Hematopoietic multipotent progenitor cell treated with erythropoietin and hydrocortisone succinate and interleukin-3 and kit ligand, for 8 days (in vitro differentiated cells): ENCODE measurements at regions not wholly inside any gene's neighbourhood (a gene's known extent, or its start where the extent isn't known, plus 50 kb on each side); places are given as distances from the start of the nearest gene placed in this dataset.

Experiments
- DNase-seq: peaks from one replicate; pipeline ENCODE4 v3.0.0-alpha.2; 2015

DNA sequence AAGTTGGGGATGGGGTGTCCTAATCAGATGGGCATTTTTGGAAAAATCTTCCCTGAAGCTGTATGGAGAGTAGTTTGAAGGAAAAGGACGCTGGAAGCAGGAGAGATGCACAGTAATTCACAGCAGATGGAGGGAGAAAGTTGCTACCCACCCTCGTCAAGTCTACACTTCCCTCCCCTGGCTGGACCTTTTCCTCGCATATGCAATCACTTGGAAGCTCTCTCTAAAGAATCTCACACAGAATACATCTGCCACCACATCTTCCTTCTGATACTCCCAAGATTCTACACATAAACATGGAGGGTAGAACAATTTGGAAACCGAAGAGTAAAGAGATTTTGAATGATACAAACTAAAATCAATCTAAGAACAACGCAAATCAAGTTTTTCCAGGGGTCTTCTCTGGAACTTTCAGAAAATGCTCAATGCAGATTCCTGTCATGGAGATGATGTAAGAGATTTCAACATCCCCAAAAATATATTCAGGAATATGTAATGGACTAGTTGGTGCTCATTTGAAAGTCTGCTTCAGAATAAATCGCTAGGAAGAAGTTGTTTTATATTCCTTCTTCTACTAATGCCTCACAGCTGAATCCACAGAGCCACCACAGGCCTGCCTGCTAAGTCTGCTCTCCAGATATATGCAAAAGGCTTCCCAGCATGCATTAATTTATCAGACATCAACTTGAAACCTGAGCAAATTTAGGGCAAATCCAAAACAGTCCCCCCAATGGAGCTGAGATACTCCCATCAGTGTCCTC is 291.5 kb downstream of the LRATD1 start:
- no peak for DNase-seq

DNA sequence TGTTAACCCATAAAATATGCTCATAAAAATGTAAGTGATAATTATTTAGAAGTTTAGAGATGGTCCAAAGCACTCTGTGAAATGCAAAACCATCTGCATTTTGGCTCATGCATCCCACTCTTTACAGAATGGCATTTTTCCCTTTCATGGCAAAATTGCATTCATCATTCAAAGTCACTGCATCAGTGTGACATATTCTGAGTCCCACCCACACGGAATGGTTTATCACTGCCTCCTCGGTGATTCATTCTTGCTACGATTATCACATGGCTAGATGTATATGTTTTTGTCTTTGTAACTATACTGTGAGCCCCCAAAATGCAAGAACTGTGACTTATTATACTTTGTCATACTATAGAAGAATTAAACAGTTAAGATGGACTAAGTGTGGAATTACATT is 293.0 kb downstream of the LRATD1 start:
- no peak for DNase-seq

DNA sequence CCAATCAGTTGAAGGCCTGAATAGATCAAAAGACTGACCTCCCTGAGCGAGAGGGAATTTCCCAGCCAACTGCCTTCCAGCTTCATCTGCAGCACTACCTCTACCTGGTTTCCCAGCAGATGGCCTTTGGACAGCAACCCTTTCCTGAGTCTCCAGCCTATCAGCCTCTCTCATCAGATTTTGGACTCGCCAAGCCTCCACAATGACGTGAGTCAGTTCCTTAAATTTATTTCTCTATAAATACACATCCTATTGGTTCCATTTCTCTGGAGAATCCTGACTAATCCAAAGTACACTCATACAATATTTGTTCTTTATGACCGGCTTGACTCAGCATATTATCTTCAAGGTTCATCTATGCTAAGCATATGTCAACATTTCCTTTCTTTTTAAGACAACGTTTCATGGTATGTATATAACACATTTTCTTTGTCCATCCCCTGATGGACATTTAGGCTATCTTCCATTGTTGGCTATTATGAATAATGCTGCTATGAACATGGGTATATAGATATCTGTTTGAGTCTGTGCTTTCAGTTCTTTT is 294.6 kb downstream of the LRATD1 start:
- no peak for DNase-seq

DNA sequence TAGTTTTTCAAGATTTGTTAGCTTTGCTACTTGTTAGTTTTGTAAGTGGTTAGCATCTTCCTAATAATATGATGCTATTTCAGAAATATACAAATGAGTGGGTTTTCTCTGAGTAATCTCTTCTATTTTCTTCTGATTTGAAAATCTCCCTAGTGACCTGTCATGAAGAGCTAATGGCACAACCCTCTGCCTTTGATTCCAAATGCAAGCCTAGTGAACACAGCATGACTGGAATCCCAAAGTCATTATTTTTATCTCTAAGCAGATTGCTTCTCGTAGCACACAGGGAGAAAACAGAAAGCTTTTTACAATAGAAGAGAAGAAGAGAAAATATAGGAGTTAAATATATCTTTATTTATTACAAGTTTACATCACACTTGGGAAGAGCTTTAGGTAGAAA is 295.5 kb downstream of the LRATD1 start:
- no peak for DNase-seq

DNA sequence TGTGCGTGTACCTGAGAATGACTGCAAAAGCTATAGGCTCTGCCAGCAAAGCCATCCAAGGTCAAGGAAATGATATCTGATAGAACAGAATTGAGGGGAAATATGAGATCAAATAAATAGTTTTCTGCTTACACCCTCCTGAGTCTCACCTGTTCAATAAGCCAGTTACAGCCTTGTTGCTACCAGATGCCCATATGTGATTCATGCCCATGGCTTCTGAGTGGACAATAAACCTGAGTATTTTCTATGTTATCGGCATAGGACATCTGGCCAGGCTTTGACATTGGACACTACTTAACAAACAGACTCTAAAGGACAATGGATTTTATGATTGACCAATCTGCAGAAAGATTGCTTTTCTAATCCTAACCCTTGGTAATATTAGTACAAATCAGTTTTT is 297.9 kb downstream of the LRATD1 start:
- no peak for DNase-seq

DNA sequence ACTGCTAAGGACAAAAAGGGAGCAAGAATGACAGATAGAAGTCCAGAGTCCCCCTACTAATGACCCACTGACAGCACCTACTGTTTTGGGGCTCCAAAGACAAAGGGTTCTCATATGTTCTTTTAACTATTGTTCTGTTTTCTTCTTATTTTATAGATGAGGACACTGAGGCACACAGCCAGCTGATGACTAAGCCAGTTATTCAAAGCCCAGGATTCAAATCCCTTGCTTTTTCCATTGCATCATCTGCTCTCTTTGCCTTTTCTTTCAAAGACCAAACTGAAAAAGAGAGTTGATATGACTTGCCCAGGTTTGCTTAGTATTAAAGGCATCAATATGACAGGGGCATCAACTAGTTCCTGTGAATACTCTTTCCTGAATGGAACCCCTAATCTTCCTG is 299.8 kb downstream of the LRATD1 start:
- DNase-seq = no peak

DNA sequence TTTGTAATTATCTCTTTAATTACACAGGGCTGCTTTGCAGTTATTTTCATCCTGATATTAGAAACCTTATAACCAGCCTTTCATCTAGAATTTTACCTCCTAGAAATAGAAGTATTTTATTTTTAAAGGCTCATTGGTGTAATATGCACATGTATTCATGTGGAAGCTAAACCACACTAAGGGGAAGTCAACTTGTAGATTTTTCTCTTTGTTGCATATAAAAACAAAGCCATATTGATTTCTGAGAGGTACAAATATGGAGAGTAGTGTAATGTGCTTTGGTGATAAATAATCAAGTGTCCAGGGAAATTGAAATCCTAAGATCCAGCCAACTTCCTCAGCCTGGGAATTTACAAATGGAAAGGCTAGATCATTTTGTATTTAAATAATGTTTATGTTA is 301.2 kb downstream of the LRATD1 start:
- DNase-seq = no peak

DNA sequence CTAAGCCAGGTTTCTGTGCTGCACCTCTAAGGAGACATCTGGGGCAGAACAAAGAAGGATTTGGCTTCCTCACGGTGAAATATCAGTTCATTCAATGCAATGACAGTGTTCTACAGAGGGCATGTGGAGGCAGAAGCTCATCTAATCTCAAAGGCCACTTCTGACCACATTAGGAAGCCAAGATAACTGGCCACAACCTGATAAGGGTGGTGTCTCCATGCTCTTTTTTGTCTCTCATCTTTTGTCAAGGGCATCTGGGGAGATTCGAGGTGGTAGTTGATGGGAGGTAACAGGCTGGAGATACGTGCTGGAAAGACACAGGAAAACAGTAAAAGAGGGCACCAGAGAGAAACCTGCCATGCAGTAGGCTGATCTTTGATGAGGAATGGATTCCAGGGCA is 303.9 kb downstream of the LRATD1 start:
- DNase-seq = peak; percentile 86

DNA sequence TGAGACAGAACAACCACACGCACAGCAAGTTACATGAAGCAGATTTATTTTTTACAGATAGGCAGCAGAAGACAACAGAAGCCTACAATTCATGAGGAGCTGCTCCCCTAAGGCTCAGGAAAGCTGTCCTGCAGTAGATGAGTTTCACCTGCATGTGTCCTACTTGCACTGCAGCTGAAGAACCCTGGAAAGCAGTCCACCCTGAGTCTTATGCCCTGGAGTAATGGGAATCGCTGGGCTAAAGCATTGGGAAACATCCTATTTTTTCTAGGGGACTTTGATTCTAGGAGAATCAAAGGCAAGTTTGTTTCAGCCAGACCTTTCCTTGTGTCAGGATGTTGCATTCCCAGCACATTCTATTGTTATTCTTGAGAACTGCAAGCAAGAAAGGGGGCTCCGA is 304.8 kb downstream of the LRATD1 start:
- no peak for DNase-seq

DNA sequence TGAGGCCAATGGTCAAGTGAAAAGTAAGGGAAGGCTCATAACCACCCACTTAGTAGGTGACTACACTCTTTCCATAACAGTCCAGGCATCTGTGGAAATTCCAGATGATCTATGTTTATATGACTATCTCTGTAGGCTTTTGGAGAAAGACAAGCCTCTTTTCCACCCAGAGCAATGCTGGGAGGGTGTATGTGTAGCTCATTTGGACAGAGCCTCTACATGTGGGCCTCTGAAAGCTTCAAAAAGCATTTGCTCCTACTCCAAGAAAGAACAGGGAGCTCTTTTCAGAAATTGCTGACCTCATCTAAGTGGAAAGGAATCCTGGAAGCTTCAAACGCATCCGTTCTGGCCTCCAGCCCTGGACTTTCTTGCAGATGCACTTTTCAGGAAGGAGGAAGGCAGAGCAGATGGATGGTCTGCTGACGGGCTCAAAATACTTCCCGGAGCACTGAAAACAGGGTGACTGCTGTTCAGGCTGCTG is 308.7 kb downstream of the LRATD1 start:
- DNase-seq = no peak

DNA sequence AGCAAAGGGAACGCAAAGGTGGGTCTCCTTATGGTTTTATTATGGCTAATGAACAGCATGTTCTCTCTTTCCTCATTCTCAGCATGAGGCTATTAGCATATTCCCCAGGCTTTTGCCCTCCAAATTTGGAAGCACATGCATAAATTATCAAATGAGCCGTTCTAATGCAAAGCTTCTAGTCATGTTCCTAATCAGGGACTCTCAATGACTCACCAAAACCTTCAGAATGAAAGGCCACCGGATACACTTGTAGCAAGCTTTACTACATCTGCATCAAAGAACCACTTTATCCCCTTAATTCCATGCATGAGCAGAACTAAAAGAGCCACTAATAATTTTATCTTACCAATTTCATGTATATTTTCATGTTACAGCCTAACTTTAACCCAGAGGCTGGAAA is 310.5 kb downstream of the LRATD1 start:
- no peak for DNase-seq

DNA sequence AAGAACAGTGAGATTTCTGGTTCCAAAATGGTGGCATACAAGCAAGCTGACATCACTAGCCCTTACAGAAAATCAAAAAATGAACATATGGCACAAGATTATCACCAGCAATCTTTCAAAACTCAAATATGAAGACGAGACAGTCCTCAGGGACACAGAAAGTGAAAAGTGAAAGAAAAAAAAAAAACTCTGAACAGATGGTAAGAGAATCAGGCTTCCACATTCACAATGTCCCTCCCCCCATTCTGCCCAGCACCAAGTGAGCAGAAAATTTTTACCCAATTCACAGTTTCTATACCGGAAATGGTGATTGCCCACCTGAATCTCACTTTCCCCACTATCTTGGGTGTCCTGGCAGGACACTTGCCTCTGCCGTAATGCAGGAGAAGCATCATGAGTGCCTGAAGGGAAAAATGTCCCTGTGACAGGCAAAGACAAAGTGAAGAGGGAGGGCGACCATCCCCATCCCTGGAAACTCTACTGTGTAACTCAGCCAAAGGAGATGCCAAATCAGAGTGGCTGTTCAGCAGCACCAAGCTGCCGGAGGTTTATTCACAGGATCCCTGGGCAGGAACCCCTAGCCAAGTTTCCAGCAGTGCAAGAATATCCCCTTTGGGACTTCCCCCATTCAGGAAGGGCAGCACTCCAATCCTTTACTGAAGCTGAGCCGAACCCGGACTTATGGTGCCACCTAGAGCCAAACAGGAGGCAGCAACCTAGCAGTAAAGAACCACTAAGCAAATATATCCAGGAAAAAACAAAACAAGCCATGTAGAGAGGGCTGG is 312.2 kb downstream of the LRATD1 start:
- peak; percentile 47 for DNase-seq

DNA sequence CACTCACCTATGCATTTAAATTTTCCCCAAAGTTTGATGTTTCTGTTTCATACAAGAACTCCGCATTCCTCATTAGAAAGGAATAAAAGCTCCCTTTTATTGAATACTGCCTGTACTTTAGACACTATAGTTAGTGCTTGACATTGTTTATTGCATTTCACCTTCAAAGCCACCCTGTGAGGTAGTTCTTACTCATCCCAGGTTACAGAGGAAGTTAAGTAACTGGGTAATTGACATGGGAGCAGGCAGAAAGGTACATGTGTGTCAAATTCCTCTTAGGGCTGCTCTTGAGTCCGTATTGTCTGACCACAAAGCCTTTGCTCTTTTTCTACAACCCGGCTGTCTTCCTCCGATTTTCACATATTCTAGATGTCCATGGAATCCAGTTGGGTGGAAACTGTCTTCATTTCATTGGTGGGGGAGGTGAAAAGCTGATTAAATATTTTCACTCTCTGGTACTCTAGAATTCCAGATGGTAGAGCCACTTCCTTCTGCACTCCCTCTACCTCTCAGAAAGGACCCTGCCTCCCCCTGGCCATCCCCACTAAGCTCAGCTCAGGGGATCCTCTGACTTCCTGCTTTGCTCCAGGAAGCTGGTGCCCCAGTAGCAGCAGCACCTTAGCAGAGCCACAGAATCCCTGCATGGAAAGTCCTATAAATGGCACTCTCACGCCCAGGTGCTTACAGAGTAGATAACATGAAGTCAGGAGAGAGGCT is 319.2 kb downstream of the LRATD1 start:
- no peak for DNase-seq

DNA sequence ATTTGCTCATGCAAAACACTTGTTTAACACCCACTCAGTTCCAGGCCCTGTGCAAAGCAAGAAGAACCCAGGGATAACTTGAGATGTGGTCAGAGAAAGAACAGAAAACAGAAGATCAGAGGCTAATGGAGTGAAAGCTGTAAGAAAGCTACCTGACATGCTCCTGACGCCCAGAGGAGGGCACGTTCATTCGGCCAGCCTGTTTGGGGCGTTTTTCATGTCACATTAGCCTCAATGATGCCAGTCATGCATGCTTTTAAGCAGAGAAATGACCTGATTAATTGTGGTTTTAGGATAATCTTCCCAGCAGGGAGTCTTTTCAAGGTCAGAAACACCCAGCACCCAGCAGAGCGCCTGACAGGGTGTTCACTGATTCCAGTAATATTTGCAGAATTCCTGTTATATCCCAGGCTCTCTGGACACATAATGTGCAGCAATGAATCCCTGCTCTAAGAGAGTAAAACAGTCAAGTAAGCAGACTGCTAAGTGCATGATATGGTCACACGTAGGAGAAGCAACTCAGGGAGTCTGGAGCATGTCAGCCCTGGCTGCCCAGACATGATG is 320.0 kb downstream of the LRATD1 start:
- DNase-seq = no peak

DNA sequence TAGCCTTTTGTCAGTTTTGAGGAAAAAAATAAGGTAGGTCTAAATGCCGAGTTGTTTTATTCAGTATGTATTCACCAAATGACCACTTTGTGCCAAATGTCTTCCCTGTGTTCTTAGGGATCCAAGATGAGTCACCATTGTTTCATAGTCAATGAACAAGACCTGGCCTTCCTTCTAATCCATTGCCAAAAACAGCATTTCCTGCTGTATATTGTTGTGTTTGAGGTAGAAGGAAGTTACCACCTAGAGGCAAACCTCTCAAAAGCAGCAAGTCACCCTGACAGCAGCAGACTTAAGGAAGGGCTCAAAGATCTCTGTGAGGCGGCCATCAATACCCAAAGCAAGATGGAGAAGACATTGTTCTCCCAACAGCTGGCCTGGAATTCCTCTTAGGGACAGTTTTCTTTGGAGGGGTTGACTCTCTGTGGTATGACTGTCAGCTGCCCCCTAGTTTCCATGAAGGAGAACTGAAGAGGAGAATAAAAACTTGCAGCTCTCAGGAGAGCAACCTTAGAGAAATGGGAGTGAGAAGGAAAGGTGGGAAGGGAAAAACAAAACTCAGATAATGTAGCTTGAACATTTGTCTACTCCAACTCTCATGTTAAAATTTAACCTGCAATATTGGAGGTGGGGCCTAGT is 328.3 kb downstream of the LRATD1 start:
- no peak for DNase-seq

DNA sequence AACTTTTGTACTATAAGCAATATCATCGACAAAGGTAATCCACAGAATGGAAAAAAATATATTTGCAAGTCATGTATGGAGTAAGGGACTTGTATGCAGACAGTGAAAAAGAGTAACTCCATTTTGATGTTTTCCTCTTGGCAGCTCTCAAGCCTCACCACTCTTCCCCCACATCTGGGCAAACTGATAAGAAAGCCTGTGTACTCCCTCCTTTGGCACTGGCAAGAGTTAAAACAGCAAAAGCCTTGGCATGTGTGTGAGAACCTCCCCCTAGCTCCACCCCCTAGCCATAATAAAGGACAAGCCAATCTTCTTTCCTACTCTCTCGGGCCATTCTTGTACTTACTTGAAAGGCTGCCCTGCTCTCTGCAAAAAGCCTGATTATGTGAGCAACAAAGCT is 335.2 kb downstream of the LRATD1 start:
- DNase-seq = peak; percentile 99

DNA sequence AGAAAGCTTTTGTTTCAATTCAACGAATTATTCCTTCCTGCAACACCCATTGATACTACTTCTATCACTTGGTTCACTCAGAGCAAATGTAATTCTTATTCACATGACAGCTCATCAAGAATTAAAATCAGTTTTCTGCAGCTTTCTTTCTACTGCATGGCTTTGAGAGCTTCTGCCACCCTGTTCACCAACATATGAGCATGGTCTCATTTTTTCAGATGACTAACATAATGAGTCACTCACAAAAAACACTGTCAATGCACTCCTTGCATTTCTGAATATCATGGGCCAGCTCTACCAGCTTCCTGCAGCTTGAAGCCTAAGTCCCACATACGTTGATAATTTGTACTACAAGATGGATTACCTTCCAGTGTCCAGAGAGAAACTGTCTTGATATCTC is 342.9 kb downstream of the LRATD1 start:
- DNase-seq = no peak

DNA sequence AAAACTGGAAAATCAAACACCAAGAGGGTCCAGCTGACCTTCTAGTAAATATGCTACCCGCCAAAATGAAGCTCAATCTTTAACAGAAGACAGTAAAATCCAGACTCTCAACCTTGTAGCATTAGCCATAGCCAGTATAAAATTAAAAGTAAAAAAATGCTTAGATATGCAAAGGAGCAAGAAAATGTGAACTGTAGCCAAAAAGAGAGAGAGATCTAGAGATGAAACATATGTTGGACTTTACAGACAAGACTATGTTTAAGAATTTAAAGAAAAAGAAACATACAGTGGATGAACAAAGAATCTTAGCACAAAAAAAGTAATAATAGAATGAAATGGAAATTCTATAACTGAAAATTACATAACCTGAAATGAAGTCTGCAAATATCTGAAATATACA is 344.5 kb downstream of the LRATD1 start:
- DNase-seq = no peak

DNA sequence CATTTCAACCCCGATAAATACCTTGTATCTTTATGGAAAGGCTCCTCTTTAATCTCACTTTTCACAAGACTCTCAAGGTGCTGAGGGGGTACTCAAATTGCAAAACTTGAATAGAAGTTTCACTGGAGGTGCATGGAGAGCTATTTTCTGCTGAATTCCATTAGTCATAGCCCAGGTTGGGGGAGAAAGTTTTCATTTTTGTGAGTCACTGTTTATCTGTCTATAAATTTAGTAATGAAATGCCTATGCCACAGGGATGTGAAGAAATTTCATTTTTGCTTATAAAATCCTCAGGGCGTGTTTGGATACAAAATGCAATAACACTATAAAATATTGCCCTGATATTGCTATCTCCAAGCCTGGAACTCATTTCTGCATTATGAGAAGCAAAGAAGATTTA is 346.3 kb downstream of the LRATD1 start:
- no peak for DNase-seq

DNA sequence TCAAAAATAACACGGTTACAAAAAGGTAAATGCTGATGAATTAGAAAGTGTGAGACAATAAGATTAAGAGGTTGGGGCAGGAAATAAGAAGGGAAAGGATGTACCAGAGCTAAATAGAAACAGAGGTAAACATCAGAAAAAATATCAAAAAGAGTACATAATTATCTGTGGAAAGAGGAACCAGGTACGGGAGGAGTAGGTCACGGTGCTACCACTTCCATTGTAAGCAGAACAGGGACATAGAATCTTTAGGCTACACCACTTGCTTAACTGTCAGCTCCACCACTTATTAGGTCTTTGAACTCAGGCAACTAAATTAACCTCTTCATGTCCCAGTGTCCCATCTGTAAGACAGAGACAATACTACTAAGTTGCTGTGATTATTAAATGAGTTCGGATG is 350.3 kb downstream of the LRATD1 start:
- DNase-seq = no peak

DNA sequence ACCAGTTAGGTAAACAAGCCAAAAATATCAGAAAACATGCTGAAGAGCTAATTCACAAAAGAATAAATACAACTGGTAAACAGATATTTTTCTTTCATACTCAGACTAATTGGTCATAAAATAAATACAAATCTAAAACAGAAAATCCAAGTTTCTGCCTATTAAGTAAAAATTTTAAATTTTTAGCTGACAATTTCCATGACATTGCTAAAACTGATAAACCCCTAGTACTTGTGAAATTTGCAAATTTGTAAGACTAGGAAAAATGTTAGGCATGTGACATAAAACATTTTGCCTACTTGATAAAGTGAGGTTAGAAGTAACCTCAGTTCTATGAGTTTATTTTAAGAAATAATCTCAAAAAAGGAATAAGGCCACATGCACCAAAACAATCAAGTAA is 356.1 kb downstream of the LRATD1 start:
- no peak for DNase-seq

DNA sequence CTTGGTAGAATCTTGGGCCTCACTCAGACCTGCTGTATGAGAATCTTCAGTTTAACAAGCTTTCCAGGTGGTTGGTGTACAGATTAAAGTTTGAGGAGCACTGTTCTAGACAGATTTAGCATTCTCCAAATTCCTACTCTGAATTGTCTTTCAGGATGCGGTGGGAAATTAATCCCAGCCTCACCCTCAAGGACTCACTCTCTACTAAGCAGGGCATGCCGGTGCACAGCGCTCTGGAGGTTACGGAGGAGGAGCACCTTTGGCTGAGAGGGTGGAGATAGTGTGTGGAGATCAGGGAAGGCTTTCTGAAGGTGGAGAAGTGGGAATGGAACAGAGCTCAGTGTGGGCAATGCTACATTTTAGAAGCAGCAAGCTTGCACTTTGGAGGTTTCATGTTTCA is 359.2 kb downstream of the LRATD1 start:
- DNase-seq = no peak

DNA sequence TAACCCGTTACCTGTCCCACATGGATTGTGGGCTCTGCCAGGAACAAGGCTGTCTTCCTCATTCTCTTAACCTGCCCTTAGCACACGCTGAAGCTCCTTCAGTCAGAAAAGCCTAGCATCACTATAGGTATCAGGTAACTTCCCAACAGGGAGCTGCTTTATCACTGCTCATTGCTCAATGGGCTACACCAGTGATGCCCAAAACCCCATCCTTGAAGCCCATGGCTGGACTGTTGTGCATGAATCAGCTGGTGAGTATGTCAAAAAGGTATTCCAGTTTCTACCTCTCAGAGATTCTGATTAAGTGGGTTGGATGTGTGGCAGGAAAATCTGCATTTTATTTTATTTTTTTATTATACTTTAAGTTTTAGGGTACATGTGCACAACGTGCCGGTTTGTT is 362.2 kb downstream of the LRATD1 start:
- no peak for DNase-seq
